Caco-2 (cell line): ENCODE measurements at regions not wholly inside any gene's neighbourhood (a gene's known extent, or its start where the extent isn't known, plus 50 kb on each side); places are given as distances from the start of the nearest gene placed in this dataset.
"Not testable (repeated sequence)": the region's sequence is repeated elsewhere in the genome, so short reads cannot be mapped to it uniquely, and the experiment has no call there.

Experiments used
- BruUV-seq: library from RNA; stranded (reverse); fragments of 400-500 nt; replicated peaks from 2 replicates; lab custom pipeline; 2021; lab: Mats Ljungman, UMichigan
- CTCF ChIA-PET: fragments of 300-600 bp; sonication (Branson Sonifier 250); formaldehyde crosslinking; loops from one replicate; lab custom pipeline; 2022; ENCODE audit warnings: antibody characterized with exemption; lab: Charles Lee
- POLR2A ChIA-PET: fragments of 300-600 bp; sonication (Branson Sonifier 250); formaldehyde crosslinking; loops from one replicate; lab custom pipeline; 2022; ENCODE audit warnings: antibody characterized with exemption; lab: Charles Lee
- DNase-seq, 2 experiments: peaks; one replicate each; pipeline versions ENCODE4 v3.0.0 to v3.0.0-alpha.2; 2020 to 2022
- H3K27me3 ChIP-seq: replicated peaks from 2 replicates; pipeline ENCODE4 v1.6.0; 2011; ENCODE audit warnings: low read length; ENCODE audit not compliant: control insufficient read depth, insufficient read depth
- H3K36me3 ChIP-seq: 2 replicates; pipeline ENCODE4 v1.5.1; 2011; ENCODE audit warnings: low read length; ENCODE audit not compliant: control insufficient read depth, insufficient read depth
- H3K4me1 ChIP-seq: fragments of 250-450 bp; sonication (Bioruptor Pico); 2 replicates; pipeline ENCODE4 v1.5.1; 2020; ENCODE audit warnings: mild to moderate bottlenecking
- H3K4me3 ChIP-seq: 2 replicates; pipeline ENCODE4 v1.5.1; 2011; ENCODE audit warnings: low read depth, mild to moderate bottlenecking, control low read depth, low read length
- H3K9me3 ChIP-seq: fragments of 250-450 bp; sonication (Bioruptor Pico); 2 replicates; pipeline ENCODE4 v1.5.1; 2020; ENCODE audit warnings: mild to moderate bottlenecking, moderate library complexity
- H3K27ac Mint-ChIP-seq: one replicate; pipeline ENCODE4 v1.8.0; 2022; ENCODE audit warnings: mixed read lengths; ENCODE audit not compliant: unreplicated experiment
- H3K27me3 Mint-ChIP-seq: one replicate; pipeline ENCODE4 v1.8.0; 2022; ENCODE audit warnings: mixed read lengths; ENCODE audit not compliant: insufficient read depth, unreplicated experiment
- H3K36me3 Mint-ChIP-seq: one replicate; pipeline ENCODE4 v1.8.0; 2022; ENCODE audit warnings: mild to moderate bottlenecking, mixed read lengths; ENCODE audit not compliant: insufficient read depth, unreplicated experiment
- H3K4me1 Mint-ChIP-seq: one replicate; pipeline ENCODE4 v1.8.0; 2022; ENCODE audit warnings: low read depth, mixed read lengths; ENCODE audit not compliant: unreplicated experiment
- H3K4me3 Mint-ChIP-seq: one replicate; pipeline ENCODE4 v1.8.0; 2022; ENCODE audit warnings: mild to moderate bottlenecking, moderate library complexity, mixed read lengths; ENCODE audit not compliant: unreplicated experiment
- H3K9me3 Mint-ChIP-seq: one replicate; pipeline ENCODE4 v1.8.0; 2022; ENCODE audit warnings: mixed read lengths; ENCODE audit not compliant: unreplicated experiment
- intact Hi-C: fragments of 100-400 bp; cut with micrococcal nuclease; formaldehyde crosslinking; loops from one replicate; pipeline ENCODE4 v1.10.0; 2022; ENCODE audit not compliant: unreplicated experiment
- TF ChIP-seq, protein P1 (sequence below), 2 experiments: fragments of 200-600 bp in 1 of 2; IDR thresholded peaks; 1 replicate in 1 of 2; 2 replicates in 1 of 2; pipeline versions ENCODE4 v1.5.1 to v1.8.0; 2011 to 2022; ENCODE audit warnings: antibody characterized with exemption in 1 of 2, control low read depth in 1 of 2, inconsistent platforms in 1 of 2, low read depth in 1 of 2, low read length in 1 of 2, mild to moderate bottlenecking in 1 of 2, moderate library complexity in 1 of 2; ENCODE audit not compliant: insufficient read depth in 1 of 2, severe bottlenecking in 1 of 2, unreplicated experiment in 1 of 2

GRCh38 chrX:44667771-44668170 lies 125.1 kb upstream of the FUNDC1 start:
- CTCF ChIA-PET = no interaction called here
- no peaks in the 10 kb centered on the region for H3K36me3 ChIP-seq
- no peak overlapping the region for H3K4me3 ChIP-seq
- H3K27me3 ChIP-seq = no peaks in the 10 kb centered on the region
- Mint-ChIP-seq H3K27ac (no peak overlapping the region), H3K4me3 (no peak overlapping the region), H3K4me1 (no peaks in the 10 kb centered on the region), H3K36me3 (no peaks in the 10 kb centered on the region), H3K27me3 (no peaks in the 10 kb centered on the region), H3K9me3 (no peaks in the 10 kb centered on the region)
- no peak for DNase-seq
- H3K9me3 ChIP-seq = no peaks in the 10 kb centered on the region
- POLR2A ChIA-PET = no interaction called here
- H3K4me1 ChIP-seq = no peaks in the 10 kb centered on the region
- TF ChIP-seq, protein P1, sequence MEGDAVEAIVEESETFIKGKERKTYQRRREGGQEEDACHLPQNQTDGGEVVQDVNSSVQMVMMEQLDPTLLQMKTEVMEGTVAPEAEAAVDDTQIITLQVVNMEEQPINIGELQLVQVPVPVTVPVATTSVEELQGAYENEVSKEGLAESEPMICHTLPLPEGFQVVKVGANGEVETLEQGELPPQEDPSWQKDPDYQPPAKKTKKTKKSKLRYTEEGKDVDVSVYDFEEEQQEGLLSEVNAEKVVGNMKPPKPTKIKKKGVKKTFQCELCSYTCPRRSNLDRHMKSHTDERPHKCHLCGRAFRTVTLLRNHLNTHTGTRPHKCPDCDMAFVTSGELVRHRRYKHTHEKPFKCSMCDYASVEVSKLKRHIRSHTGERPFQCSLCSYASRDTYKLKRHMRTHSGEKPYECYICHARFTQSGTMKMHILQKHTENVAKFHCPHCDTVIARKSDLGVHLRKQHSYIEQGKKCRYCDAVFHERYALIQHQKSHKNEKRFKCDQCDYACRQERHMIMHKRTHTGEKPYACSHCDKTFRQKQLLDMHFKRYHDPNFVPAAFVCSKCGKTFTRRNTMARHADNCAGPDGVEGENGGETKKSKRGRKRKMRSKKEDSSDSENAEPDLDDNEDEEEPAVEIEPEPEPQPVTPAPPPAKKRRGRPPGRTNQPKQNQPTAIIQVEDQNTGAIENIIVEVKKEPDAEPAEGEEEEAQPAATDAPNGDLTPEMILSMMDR (IDR thresholded peaks at IDR 0.05; ENCODE audit: insufficient read depth in 1 of 2, low read depth in 1 of 2, low read length in 1 of 2, severe bottlenecking in 1 of 2, unreplicated experiment in 1 of 2) = no peak
- intact Hi-C loops = no loop called here
- BruUV-seq = no TSS peak

DNA sequence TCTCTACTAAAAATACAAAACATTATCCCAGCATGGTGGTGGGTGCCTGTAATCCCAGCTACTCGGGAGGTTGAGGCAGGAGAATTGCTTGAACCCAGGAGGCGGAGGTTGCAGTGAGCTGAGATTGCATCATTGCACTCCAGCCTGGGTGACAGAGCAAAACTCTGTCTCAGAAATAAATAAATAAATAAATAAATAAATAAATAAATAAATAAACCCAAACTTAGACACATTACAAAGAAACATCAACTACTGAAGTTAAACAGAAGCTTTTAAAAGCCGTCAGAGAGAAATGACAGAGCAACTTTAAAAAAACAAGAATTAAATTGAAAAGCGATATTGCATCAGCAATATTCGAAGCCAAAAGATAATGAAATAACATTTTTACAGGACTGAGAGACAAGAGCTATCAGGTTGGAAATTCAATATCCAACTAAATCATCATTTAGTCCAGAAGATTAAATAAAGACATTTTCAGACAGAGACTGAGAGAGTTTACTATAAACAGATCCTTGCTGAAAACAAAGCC lies 115.1 kb upstream of the FUNDC1 start:
- H3K27me3 ChIP-seq, DNase-seq, H3K4me1 ChIP-seq, H3K9me3 ChIP-seq, H3K4me3 ChIP-seq, CTCF ChIA-PET, H3K4me3 Mint-ChIP-seq, POLR2A ChIA-PET, H3K27ac Mint-ChIP-seq, H3K9me3 Mint-ChIP-seq, H3K36me3 Mint-ChIP-seq, H3K36me3 ChIP-seq, BruUV-seq, intact Hi-C loops, H3K4me1 Mint-ChIP-seq, H3K27me3 Mint-ChIP-seq: not testable (repeated sequence)

GRCh38 chrX:44651358-44651757 lies 108.7 kb upstream of the FUNDC1 start:
- H3K27me3 ChIP-seq = no peaks in the 10 kb centered on the region
- no peak for DNase-seq
- no peaks in the 10 kb centered on the region for H3K4me1 ChIP-seq
- no peaks in the 10 kb centered on the region for H3K36me3 ChIP-seq
- Mint-ChIP-seq H3K27me3 (no peaks in the 10 kb centered on the region), H3K27ac (no peak overlapping the region), H3K4me1 (no peaks in the 10 kb centered on the region), H3K4me3 (no peak overlapping the region), H3K9me3 (no peaks in the 10 kb centered on the region), H3K36me3 (no peaks in the 10 kb centered on the region)
- H3K9me3 ChIP-seq = no peaks in the 10 kb centered on the region
- no peak overlapping the region for H3K4me3 ChIP-seq
- TF ChIP-seq, protein P1 (IDR thresholded peaks at IDR 0.05; ENCODE audit: insufficient read depth in 1 of 2, low read depth in 1 of 2, low read length in 1 of 2, severe bottlenecking in 1 of 2, unreplicated experiment in 1 of 2) = no peak
- intact Hi-C loops = no loop called here
- ChIA-PET CTCF (interaction anchor here (0.6 kb wide), 1 partner anchor 94 kb away, joined by 5 read pairs; no protein-coding TSS in a partner anchor), POLR2A (no interaction called here)
- BruUV-seq = no TSS peak

GRCh38 chrX:44643723-44644122 lies 101.1 kb upstream of the FUNDC1 start:
- no peak for DNase-seq
- H3K4me1 Mint-ChIP-seq = no peaks in the 10 kb centered on the region
- H3K27me3 Mint-ChIP-seq = no peaks in the 10 kb centered on the region
- intact Hi-C loops = no loop called here
- TF ChIP-seq, protein P1 (IDR thresholded peaks at IDR 0.05; ENCODE audit: insufficient read depth in 1 of 2, low read depth in 1 of 2, low read length in 1 of 2, severe bottlenecking in 1 of 2, unreplicated experiment in 1 of 2) = no peak
- Histone ChIP-seq H3K9me3 (no peaks in the 10 kb centered on the region), H3K4me3 (no peak overlapping the region), H3K27me3 (no peaks in the 10 kb centered on the region), H3K4me1 (no peaks in the 10 kb centered on the region), H3K36me3 (no peaks in the 10 kb centered on the region)
- H3K36me3 Mint-ChIP-seq = no peaks in the 10 kb centered on the region
- BruUV-seq = no TSS peak
- CTCF ChIA-PET = no interaction called here
- no peaks in the 10 kb centered on the region for H3K9me3 Mint-ChIP-seq
- H3K4me3 Mint-ChIP-seq = no peak overlapping the region
- POLR2A ChIA-PET = no interaction called here
- H3K27ac Mint-ChIP-seq = no peak overlapping the region
